Dermis blood vessel endothelial cell (primary cell): ENCODE measurements at regions not wholly inside any gene's neighbourhood (a gene's known extent, or its start where the extent isn't known, plus 50 kb on each side); places are given as distances from the start of the nearest gene placed in this dataset.

Source experiments
- DNase-seq: peaks from one replicate; pipeline ENCODE4 v3.0.0; 2010

GRCh38 chr6:2534406-2535042 lies 216.2 kb downstream of the MYLK4 start:
- DNase-seq = peak; percentile 23

GRCh38 chr6:2531426-2532215 lies 219.1 kb downstream of the MYLK4 start:
- DNase-seq = no peak

DNA sequence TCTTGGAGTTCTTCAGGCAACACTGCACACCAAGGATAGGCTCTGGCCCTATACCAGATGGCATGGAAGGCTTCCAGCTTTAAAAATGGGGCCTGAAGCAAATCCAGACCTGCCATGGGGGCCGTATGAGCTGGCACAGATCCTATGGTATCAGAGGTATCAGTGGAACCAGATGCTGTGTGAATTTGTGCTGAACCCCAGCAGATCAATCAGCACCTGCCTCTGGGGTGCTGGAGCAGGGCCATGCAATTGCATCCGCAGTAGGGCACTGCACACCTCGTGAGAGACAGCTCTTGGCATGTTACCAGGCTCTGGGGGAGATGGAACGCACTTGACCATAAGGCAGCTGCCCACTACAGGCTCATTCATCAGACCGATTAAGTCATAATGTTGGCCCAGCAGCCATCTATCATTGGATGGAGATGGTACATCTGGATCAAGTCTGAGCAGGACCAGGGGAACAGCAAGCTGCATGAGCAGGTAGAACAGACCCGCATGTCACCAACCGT lies 221.5 kb downstream of the MYLK4 start:
- DNase-seq = no peak

- DNase-seq = no peak
Observed at GRCh38 chr6:2528156-2528555, 222.6 kb downstream of the MYLK4 start.

DNA sequence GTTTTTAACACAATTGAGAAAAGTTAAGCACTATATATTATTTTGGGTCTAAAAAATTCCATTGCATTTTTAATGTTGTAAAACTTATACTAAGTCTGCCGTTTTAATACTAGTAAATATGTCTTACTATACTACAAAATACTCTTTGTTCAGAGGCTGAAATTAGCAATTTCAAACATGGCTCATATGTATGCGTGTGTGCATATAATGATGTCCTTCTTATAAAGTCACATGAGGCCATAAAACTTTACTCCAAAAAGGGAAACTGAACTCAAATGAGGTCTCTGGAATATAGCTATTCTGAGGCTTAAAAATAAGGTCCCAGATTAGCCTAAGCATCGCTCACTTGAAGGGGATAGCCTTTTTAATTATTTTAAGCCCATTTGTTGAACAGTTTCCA lies 224.0 kb downstream of the MYLK4 start:
- DNase-seq = no peak

GRCh38 chr6:2524090-2524489 lies 226.6 kb downstream of the MYLK4 start:
- peak; percentile 18 for DNase-seq

DNA sequence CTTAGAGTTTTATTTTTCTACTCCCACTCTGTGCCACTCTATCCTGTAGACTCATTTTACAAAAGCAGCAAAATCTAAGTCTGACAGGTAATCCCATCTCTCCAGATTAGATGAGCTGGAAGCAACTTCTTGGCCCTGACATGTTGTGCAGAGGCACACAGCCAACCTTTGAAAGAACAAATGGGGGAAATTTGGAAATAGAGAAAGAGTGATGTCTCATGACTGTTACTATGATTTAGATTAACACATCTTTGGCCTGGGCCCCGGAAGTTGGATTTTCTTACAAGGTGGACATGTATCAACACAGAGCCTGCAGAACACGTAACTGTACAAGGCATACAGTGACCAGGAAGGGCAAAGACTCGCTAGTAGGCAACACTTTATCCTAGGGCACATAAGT lies 227.7 kb downstream of the MYLK4 start:
- DNase-seq = no peak

DNA sequence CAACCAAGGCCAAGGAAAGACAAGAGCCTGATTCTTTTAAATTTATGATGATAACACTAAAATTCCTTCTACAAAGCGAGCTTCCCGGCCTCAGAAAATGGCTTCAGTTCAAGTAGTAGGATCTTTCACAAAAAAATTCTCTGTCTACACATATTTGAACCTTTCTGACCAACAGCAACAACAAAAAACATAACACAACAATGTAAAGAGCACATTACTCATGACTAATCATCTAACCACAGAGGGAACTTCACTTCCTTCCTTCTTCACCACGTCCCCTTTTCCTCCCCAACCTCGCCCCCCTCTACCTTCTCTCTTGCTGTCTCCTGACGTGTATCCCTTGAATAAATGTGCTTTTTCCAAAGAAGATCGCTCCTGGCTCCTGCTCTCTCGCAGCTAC lies 228.2 kb downstream of the MYLK4 start:
- DNase-seq = peak; percentile 48

DNA sequence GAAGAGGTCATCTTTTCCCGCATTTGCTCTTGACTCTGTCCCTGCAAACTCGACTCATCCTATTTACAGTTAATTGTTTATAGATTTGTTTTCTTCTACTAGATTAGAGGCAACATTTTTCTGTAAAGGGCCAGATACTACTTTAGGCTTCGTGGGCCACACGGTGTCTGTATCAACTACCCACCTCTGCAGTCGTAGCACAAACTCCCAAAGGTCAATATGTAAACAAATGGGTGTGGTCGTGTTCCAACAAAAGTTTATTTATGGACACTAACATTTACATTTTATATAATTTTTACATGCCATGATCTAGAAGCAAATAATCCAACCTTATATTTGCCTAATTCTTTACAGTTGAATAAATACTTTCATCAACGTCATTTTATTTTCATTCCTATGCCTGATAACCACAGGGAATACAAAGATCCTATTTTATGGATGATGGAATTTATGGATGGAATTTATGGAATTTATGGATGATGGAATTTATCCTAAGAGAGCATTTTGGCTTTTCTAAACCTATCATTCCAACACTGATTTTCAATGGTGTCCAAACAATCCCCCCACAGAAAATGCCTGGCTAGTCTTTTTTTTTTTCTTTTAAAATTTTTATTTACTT lies 232.8 kb downstream of the MYLK4 start:
- no peak for DNase-seq

DNA sequence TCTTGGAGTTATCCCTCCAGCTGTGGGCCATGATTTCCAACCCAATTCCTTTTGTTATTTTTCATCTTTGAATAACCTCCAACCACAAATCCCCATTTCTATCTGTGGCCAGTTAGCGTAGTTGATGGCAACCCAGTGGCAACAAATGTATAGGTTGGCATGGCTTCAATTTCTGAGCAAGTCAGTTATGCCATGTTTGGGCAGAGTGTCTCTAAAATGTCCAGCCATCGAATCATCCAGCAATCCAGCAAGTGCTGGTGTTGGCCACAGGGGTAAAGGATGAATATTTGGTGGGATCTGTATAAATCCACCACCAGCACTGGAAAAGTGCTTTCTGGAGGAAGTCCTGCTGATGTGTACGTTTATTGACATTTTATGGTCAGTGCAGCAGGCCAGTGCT lies 233.3 kb downstream of the MYLK4 start:
- DNase-seq = no peak

DNA sequence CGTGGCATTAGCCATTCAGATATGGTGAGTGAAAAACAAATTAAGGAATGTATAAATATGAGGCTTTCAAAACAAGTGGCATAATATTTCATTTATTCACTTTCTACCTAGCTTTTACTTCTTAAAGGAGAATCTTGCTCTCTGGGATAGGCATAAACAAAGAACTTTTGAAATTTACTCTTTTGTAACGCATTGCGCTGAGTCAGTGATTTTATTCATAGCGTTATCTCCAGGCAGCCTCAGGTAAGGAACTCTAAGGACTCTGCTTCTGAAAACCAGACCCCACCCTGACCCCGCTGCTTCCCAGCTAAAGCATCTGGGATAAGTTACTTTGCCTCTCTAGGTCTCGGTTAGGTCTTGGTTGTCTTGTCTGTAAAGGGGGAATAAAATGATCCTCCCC lies 234.7 kb downstream of the MYLK4 start:
- DNase-seq = no peak

GRCh38 chr6:2514965-2515543 lies 235.7 kb downstream of the MYLK4 start:
- no peak for DNase-seq

DNA sequence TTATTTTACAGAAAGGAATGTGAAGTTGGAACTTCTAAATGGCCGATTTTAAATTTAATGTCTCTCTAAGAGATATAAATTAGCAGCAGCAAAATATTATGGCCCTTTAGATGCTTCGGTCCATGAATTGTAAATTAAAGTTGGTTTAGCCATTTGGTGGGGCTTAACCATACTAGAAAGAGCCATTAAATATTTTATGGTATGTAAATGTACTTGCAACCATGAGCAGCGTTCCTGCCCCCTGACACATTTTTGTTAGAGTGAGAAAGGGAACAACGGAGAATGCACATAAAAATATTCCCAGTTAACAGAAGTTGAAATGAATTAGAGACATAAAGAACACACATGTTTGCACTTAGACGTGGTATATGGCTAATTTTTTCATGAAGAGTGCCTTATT lies 237.9 kb downstream of the MYLK4 start:
- DNase-seq = no peak

- DNase-seq = no peak
Observed at GRCh38 chr6:2510316-2510715, 240.4 kb downstream of the MYLK4 start.

GRCh38 chr6:2509711-2510110 lies 241.0 kb downstream of the MYLK4 start:
- no peak for DNase-seq

- DNase-seq = no peak
Observed at GRCh38 chr6:2508071-2508470, 242.7 kb downstream of the MYLK4 start.

DNA sequence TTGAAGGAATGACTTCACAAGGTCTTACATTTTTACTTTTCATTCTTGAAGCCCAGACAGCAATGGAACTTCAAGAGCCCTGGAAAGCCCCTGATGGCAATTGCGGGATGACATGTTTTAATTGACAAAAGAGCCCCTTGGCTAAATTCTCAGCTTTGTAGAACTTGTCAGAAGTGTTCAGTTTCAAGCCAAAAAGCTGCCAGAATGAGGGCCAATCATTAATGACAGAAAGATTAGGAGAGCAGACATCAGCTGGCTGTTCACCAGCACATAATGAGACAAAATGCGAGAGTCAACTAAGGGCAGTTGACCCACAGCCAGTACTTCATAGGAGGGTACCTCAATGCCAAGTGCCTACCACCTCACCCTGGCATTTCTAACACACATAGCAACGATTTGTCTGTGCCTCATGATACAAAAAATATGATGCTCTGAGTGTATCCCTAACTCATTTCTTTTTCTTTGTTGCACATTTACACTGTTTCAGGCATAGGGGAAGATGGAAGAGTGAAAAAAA lies 243.1 kb downstream of the MYLK4 start:
- DNase-seq = no peak

GRCh38 chr6:2507016-2507415 lies 243.7 kb downstream of the MYLK4 start:
- no peak for DNase-seq

DNA sequence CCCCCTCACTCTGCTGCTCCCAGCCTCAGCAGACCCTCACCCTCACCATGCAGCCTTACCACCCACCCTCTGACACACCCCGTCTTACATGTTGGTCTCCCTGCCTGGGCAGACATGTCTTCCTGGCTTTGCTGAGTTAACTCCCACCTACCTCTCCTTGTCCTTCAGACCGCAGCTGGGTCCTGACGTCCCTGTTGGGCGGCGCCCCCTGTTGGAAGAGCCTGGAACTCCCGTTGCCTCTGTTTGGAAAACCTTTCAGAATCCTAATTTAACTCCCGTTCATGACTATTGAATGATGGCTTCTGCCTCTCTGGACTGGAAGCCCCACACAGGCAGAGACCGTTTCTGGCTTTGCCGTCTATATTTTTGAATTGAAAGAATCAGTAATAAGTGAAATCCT lies 245.1 kb downstream of the MYLK4 start:
- peak; percentile 16 for DNase-seq

- DNase-seq = no peak
Observed at GRCh38 chr6:2504495-2505064, 246.1 kb downstream of the MYLK4 start.

GRCh38 chr6:2503816-2504494 lies 246.8 kb downstream of the MYLK4 start:
- DNase-seq = no peak

DNA sequence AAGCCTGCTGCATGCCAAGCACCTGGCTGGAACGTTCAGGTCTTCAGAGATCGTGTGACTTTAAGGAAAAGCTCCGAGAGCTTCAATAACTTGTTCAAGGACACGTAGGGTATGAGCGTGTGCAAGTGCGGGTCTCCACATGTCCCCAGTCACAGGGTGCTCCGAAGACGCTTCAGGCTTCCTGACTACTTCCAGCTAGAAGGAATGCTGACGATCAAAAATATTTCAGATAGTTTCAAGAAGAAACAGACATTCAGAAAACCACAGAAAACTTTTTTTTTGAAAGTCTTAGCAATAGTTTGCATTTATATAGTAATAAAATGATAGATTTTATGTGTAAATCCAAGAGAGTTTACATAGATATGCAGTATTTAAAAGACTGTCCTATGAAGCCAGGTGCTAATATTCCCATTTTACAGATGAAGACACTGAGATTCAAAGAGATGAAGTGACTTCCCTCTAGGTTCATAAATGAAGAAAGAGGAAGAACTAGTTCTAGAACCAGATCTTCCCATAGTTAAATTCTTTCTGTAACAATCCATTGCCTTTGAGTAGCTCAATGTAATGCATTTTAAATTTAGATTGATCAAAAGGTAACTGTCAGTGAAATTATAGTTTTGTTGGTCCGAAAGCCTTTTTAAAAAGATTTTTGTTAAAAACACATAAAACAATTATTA lies 247.6 kb downstream of the MYLK4 start:
- DNase-seq = no peak
